Neuronal stem cell (in vitro differentiated cells): ENCODE measurements at regions not wholly inside any gene's neighbourhood (a gene's known extent, or its start where the extent isn't known, plus 50 kb on each side); places are given as distances from the start of the nearest gene placed in this dataset.

ENCODE experiments used
- DNase-seq: peaks from one replicate; pipeline ENCODE4 v3.0.0-alpha.2; 2013; ENCODE audit warnings: low spot score
- H2AFZ ChIP-seq: one replicate; pipeline ENCODE4 v1.6.1; 2013; ENCODE audit warnings: mild to moderate bottlenecking, low read length, inconsistent platforms
- H2AK5ac ChIP-seq: 2 replicates; pipeline ENCODE4 v1.6.1; 2013; ENCODE audit warnings: low read depth, mild to moderate bottlenecking, inconsistent platforms, low read length, moderate library complexity, mixed read lengths
- H2BK120ac ChIP-seq: 2 replicates; pipeline ENCODE4 v1.6.1; 2013; ENCODE audit warnings: low read depth, mild to moderate bottlenecking, inconsistent platforms, low read length, moderate library complexity, mixed read lengths
- H2BK12ac ChIP-seq: one replicate; pipeline ENCODE4 v1.6.1; 2013; ENCODE audit warnings: low read length, inconsistent platforms
- H2BK15ac ChIP-seq: 2 replicates; pipeline ENCODE4 v1.6.1; 2013; ENCODE audit warnings: mild to moderate bottlenecking, low read length, inconsistent platforms, mixed read lengths
- H2BK5ac ChIP-seq: one replicate; pipeline ENCODE4 v1.6.1; 2013; ENCODE audit warnings: inconsistent platforms, mild to moderate bottlenecking, low read length, moderate library complexity
- H3K14ac ChIP-seq: one replicate; pipeline ENCODE4 v1.6.1; 2013; ENCODE audit warnings: low read length, inconsistent platforms
- H3K18ac ChIP-seq: 2 replicates; pipeline ENCODE4 v1.6.1; 2013; ENCODE audit warnings: low read length, inconsistent platforms
- H3K23ac ChIP-seq: 2 replicates; pipeline ENCODE4 v1.6.1; 2013; ENCODE audit warnings: low read depth, mild to moderate bottlenecking, mixed read lengths, low read length, inconsistent platforms; ENCODE audit not compliant: poor library complexity
- H3K27ac ChIP-seq: replicated peaks from 3 replicates; pipeline ENCODE4 v1.5.1; 2013; ENCODE audit warnings: low read length, inconsistent platforms
- H3K27me3 ChIP-seq, 3 experiments: 2 replicates each; pipeline ENCODE4 v1.6.1; 2013; ENCODE audit warnings: low read length in 3 of 3, mild to moderate bottlenecking in 2 of 3, inconsistent platforms in 1 of 3, low read depth in 1 of 3, mixed read lengths in 1 of 3, moderate library complexity in 1 of 3; ENCODE audit not compliant: control insufficient read depth in 3 of 3, insufficient read depth in 3 of 3
- H3K36me3 ChIP-seq, 2 donors: replicated peaks in 1 of 2; 2 replicates each; pipeline ENCODE4 v1.6.1; 2013; ENCODE audit warnings: low read length in 2 of 2; ENCODE audit not compliant: control insufficient read depth in 2 of 2, insufficient read depth in 2 of 2
- H3K4ac ChIP-seq: 2 replicates; pipeline ENCODE4 v1.6.1; 2013; ENCODE audit warnings: inconsistent platforms, mild to moderate bottlenecking, low read length, moderate library complexity
- H3K4me1 ChIP-seq, 2 donors: 1 replicate in 1 of 2; 2 replicates in 1 of 2; pipeline ENCODE4 v1.6.1; 2013; ENCODE audit warnings: low read length in 2 of 2, low read depth in 1 of 2; ENCODE audit not compliant: control insufficient read depth in 2 of 2, insufficient read depth in 1 of 2
- H3K4me2 ChIP-seq: one replicate; pipeline ENCODE4 v1.6.1; 2013; ENCODE audit warnings: mild to moderate bottlenecking, low read length, inconsistent platforms; ENCODE audit not compliant: insufficient read depth, poor library complexity, severe bottlenecking
- H3K4me3 ChIP-seq, 2 donors: 2 replicates each; pipeline ENCODE4 v1.5.1; 2013; ENCODE audit warnings: low read length in 2 of 2, mild to moderate bottlenecking in 2 of 2, inconsistent platforms in 1 of 2, moderate library complexity in 1 of 2
- H3K79me1 ChIP-seq: one replicate; pipeline ENCODE4 v1.6.1; 2013; ENCODE audit warnings: low read depth, mild to moderate bottlenecking, inconsistent platforms, low read length, moderate library complexity
- H3K9ac ChIP-seq: one replicate; pipeline ENCODE4 v1.6.1; 2013; ENCODE audit warnings: mild to moderate bottlenecking, low read depth, low read length, inconsistent platforms; ENCODE audit not compliant: poor library complexity
- H3K9me3 ChIP-seq, 2 donors: replicated peaks in 1 of 2; 2 replicates each; pipeline versions ENCODE3 to v1.6.1; 2013; ENCODE audit warnings: low read length in 2 of 2, mild to moderate bottlenecking in 2 of 2, inconsistent platforms in 1 of 2, low read depth in 1 of 2, mixed read lengths in 1 of 2, moderate library complexity in 1 of 2; ENCODE audit not compliant: control insufficient read depth in 2 of 2, insufficient read depth in 1 of 2
- H4K8ac ChIP-seq: one replicate; pipeline ENCODE4 v1.6.1; 2013; ENCODE audit warnings: low read depth, mild to moderate bottlenecking, inconsistent platforms, low read length, moderate library complexity
- H4K91ac ChIP-seq: one replicate; pipeline ENCODE4 v1.6.1; 2013; ENCODE audit warnings: low read length, low read depth, mild to moderate bottlenecking, inconsistent platforms; ENCODE audit not compliant: poor library complexity
- WGBS, 2 donors: extraction: QIAGEN DNeasy Blood & Tissue Kit; methylation state at CpG; one replicate each; pipeline ENCODE4 v1.1.7; 2013; ENCODE audit warnings: missing lambda C conversion rate in 2 of 2, mixed read lengths in 1 of 2; ENCODE audit not compliant: insufficient read length in 2 of 2, insufficient replicate concordance in 1 of 2; ENCODE audit errors: extremely low coverage in 2 of 2; 5-methylcytosine and 5-hydroxymethylcytosine counted together

DNA sequence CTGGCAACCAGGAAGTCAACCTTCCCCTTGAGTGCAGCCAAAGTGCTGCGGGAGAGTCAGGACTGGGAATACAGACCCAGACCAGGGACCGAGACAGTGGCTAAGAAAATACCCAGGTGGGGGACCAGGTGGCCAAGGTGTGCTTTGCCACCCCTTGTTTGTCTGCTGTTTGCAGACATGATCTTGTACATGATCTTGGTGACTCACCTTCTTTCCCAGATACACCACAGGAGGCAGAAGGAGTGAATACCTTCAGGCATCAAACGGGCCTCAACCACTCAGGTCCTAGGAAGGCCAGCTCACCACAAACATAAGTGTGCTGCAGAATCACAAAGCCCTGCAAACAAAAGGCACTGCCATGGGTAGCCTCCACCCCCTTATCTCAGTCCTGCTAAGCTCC is 62.0 kb downstream of the CNGA2 start:
- DNase-seq, result no peak

DNA sequence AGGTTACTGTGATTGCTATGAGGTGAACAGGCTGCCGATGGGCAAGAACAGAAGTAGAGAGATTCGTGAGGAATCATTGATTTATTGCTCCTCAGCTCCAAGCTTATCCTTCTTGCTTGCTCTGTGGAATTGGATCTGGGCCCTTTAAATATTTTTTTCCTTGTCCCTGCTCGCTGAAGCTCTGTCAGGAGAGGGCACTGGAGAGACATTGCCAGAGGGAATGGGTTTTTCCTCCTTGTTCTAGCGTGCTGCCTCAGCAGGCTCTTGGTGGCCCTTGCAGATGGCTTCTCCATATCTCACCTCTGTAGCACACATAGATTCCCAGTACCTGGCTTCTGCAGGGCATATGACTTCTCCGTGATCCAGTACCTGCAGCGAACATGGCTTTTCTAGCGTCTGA is 67.4 kb downstream of the CNGA2 start:
- no peaks in the 10 kb centered on the region for H3K4me1 ChIP-seq
- no peak overlapping the region for H3K14ac ChIP-seq
- no peak overlapping the region for H4K91ac ChIP-seq
- H3K27ac ChIP-seq, result no peak overlapping the region
- H3K27me3 ChIP-seq, result no peaks in the 10 kb centered on the region
- no peak overlapping the region for H2BK12ac ChIP-seq
- no peak overlapping the region for H3K4me2 ChIP-seq
- H2BK15ac ChIP-seq, result no peak overlapping the region
- no peak overlapping the region for H3K23ac ChIP-seq
- no peak overlapping the region for H2AK5ac ChIP-seq
- H2BK120ac ChIP-seq, result no peak overlapping the region
- no peak for DNase-seq
- H3K18ac ChIP-seq, result no peak overlapping the region
- no peak overlapping the region for H3K4me3 ChIP-seq
- no peak overlapping the region for H2AFZ ChIP-seq
- H3K9me3 ChIP-seq, result peaks cover 2% of the 10 kb centered on the region in 2 donors
- H3K9ac ChIP-seq, result no peak overlapping the region
- no peaks in the 10 kb centered on the region for H3K79me1 ChIP-seq
- H3K4ac ChIP-seq, result no peak overlapping the region
- H4K8ac ChIP-seq, result no peak overlapping the region
- H2BK5ac ChIP-seq, result no peak overlapping the region
- no CpG with 5 or more reads among the region's 7 CpGs for WGBS, 2 donors
- H3K36me3 ChIP-seq, result no peaks in the 10 kb centered on the region

More for the DNA sequence above, 62.0 kb downstream of the CNGA2 start:
- H2AK5ac ChIP-seq, result no peak overlapping the region
- H3K4me1 ChIP-seq, result no peaks in the 10 kb centered on the region
- H4K91ac ChIP-seq, result no peak overlapping the region
- H3K18ac ChIP-seq, result no peak overlapping the region
- no peak overlapping the region for H3K4me2 ChIP-seq
- no peak overlapping the region for H3K4me3 ChIP-seq
- no peaks in the 10 kb centered on the region for H3K9me3 ChIP-seq
- no peaks in the 10 kb centered on the region for H3K27me3 ChIP-seq
- no CpG with 5 or more reads among the region's 3 CpGs for WGBS, 2 donors
- H3K23ac ChIP-seq, result no peak overlapping the region
- no peaks in the 10 kb centered on the region for H3K36me3 ChIP-seq
- no peak overlapping the region for H2BK5ac ChIP-seq
- H4K8ac ChIP-seq, result no peak overlapping the region
- no peak overlapping the region for H2BK15ac ChIP-seq
- no peak overlapping the region for H3K27ac ChIP-seq
- no peak overlapping the region for H2AFZ ChIP-seq
- no peaks in the 10 kb centered on the region for H3K79me1 ChIP-seq
- no peak overlapping the region for H2BK12ac ChIP-seq
- no peak overlapping the region for H3K9ac ChIP-seq
- no peak overlapping the region for H3K14ac ChIP-seq
- H2BK120ac ChIP-seq, result no peak overlapping the region
- no peak overlapping the region for H3K4ac ChIP-seq

DNA sequence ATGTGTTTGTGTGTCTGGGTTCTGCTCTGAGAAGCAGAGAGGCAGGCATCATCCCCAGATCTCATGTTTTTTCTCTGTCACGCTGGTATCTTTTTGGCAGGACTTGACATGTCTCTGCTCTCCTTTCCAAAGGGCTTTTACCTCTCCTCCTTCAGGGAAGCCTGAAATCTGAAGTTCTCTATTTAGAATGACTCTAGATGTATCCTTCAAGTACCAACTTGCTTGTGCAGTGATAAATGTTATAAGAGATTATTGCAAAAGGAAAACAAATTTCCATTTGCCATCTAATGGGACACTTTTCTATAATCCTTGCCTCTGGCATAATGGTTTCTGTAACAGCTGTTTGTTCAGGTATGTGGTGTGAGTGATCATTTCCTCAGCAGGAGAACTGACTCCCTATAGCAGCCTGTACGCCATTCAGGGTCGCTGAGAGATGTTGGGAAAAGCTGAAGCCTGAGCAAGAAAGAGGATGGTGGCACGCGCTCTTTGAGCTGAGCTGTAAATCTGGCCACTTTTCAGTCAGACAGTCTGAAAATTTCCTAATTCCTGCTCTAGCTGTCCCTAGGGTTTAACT is 72.5 kb downstream of the CNGA2 start:
- H3K27ac ChIP-seq, result no peak overlapping the region
- WGBS, 2 donors, result no CpG with 5 or more reads among the region's 5 CpGs

DNA sequence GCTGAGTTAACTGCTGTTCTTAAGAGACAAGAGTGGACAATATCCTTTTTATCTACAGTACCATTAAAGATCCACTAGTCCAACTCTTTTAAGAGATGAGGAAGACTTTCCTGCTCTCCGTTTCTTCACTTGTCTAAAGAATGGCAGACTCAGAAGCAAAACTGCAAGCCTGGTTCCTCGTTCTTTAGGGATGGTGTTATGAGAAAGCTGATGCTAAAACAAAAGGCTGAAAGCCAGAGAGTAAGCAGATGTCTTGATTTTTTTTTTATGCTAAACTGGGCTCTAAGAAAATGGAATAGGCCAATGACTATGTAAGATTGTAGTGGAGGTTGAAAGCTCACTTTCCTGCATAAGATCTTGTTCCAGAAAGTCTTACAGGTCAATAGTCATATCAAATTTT is 78.1 kb downstream of the CNGA2 start:
- H2AK5ac ChIP-seq, result no peak overlapping the region
- H3K79me1 ChIP-seq, result no peaks in the 10 kb centered on the region
- H3K27ac ChIP-seq, result no peak overlapping the region
- H3K23ac ChIP-seq, result no peak overlapping the region
- H3K18ac ChIP-seq, result no peak overlapping the region
- no peak overlapping the region for H3K9ac ChIP-seq
- no peak overlapping the region for H4K8ac ChIP-seq
- H3K9me3 ChIP-seq, result no peaks in the 10 kb centered on the region
- no peak overlapping the region for H2BK5ac ChIP-seq
- DNase-seq, result no peak
- no CpG with 5 or more reads among the region's 2 CpGs for WGBS, 2 donors
- H3K27me3 ChIP-seq, result peaks cover 0 to 7% (median 0%) of the 10 kb centered on the region in 3 experiments
- no peak overlapping the region for H4K91ac ChIP-seq
- H3K4me1 ChIP-seq, result no peaks in the 10 kb centered on the region
- H2BK120ac ChIP-seq, result no peak overlapping the region
- H3K14ac ChIP-seq, result no peak overlapping the region
- H2BK12ac ChIP-seq, result no peak overlapping the region
- H3K4ac ChIP-seq, result no peak overlapping the region
- H3K4me2 ChIP-seq, result no peak overlapping the region
- no peak overlapping the region for H3K4me3 ChIP-seq
- H2BK15ac ChIP-seq, result no peak overlapping the region
- no peak overlapping the region for H2AFZ ChIP-seq
- H3K36me3 ChIP-seq, result no peaks in the 10 kb centered on the region

More for the DNA sequence above, 72.5 kb downstream of the CNGA2 start:
- H2BK5ac ChIP-seq, result no peak overlapping the region
- no peak overlapping the region for H3K14ac ChIP-seq
- H3K23ac ChIP-seq, result no peak overlapping the region
- H2BK15ac ChIP-seq, result no peak overlapping the region
- peaks cover 0 to 3% (median 0%) of the 10 kb centered on the region in 3 experiments for H3K27me3 ChIP-seq
- no peak overlapping the region for H2BK12ac ChIP-seq
- H4K91ac ChIP-seq, result no peak overlapping the region
- no peak overlapping the region for H2AFZ ChIP-seq
- H4K8ac ChIP-seq, result no peak overlapping the region
- no peak overlapping the region for H3K18ac ChIP-seq
- no peak overlapping the region for H3K4me3 ChIP-seq
- H3K79me1 ChIP-seq, result no peaks in the 10 kb centered on the region
- H3K9me3 ChIP-seq, result peaks cover 2% of the 10 kb centered on the region in 2 donors
- no peak overlapping the region for H3K9ac ChIP-seq
- H2AK5ac ChIP-seq, result no peak overlapping the region
- no peak overlapping the region for H3K4me2 ChIP-seq
- no peaks in the 10 kb centered on the region for H3K36me3 ChIP-seq
- H3K4me1 ChIP-seq, result no peaks in the 10 kb centered on the region
- H3K4ac ChIP-seq, result no peak overlapping the region
- H2BK120ac ChIP-seq, result no peak overlapping the region
- DNase-seq, result no peak
